Stimulated activated CD8-positive, alpha-beta memory T cell treated with anti-CD3 and anti-CD28 coated beads, Interleukin-12 subunit alpha, Interleukin-12 subunit beta, amount 100 ng/mL, for 24 hours (primary cell): ENCODE measurements at regions not wholly inside any gene's neighbourhood (a gene's known extent, or its start where the extent isn't known, plus 50 kb on each side); places are given as distances from the start of the nearest gene placed in this dataset.
"Not testable (repeated sequence)": the region's sequence is repeated elsewhere in the genome, so short reads cannot be mapped to it uniquely, and the experiment has no call there.

Source experiments
- DNase-seq: peaks from one replicate; pipeline ENCODE4 v3.0.0-alpha.2; 2020; ENCODE audit errors: extremely low read depth

- no peak for DNase-seq
Measured at GRCh38 chr21:25487046-25487594, 120.2 kb downstream of the MRPL39 start.

DNA sequence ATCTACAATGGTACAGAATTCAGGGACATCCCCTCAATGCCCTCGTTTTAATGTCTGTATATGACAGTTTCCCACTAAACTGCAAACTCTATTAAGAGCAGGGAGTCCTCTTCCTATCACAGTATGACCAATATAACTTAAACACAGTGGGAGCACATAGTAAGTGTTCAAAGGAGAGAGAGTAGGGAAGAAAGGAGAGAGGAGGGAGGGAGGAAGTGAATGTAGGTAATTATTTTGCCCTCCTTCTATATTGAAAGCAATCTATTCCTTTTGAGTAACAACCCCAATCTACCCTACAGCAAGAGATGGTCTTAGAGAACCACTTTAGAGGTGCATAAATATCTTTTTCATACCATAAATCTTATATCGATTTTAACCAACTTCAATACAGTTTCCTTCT lies 121.4 kb downstream of the MRPL39 start:
- DNase-seq: no peak

- DNase-seq: no peak
Measured at GRCh38 chr21:25467896-25468295, 139.4 kb downstream of the MRPL39 start.

- not testable (repeated sequence) for DNase-seq
Measured at GRCh38 chr21:25467071-25467470, 140.2 kb downstream of the MRPL39 start.

DNA sequence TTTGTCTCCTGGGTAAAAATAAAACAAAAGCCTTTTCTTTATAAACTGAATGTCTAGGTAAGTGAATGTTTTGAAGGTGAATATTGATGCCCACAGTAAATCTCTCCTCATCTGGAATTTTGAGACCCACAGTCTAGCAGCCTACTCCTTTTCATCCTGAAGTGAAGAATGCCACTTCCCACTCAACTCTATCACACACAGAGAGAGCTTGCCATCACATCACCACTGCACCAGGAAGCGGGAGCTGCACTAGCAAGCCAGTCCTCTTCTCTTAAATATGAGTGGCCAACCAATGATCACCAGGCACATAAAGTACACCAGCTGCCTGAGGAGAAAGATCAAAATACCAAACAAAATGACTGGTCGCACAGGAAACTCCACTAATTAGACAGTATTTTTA lies 140.8 kb downstream of the MRPL39 start:
- DNase-seq: no peak

- DNase-seq: no peak
Measured at GRCh38 chr21:25465263-25465662, 142.0 kb downstream of the MRPL39 start.

- no peak for DNase-seq
Measured at GRCh38 chr21:25464275-25464674, 143.0 kb downstream of the MRPL39 start.

- DNase-seq: no peak
Measured at GRCh38 chr21:25462517-25462971, 144.7 kb downstream of the MRPL39 start.

DNA sequence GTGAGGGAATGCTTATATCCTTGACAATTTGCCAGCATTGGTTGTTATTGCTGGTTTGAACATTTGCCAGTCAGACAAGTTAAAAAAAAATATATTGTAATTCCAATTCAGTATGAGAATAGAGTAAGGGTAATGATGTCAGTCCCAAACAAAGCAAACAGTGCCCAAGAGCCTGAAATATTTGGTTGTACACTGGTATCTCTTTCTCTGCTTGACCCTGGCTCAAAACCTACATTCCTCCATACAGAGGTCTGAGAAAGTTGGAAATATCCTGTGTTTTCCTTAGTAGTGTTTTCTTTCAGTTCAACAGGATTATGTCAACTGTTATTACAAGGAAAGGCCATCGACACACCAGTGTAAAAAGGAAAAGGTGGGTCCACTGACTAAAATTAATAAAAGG lies 145.6 kb downstream of the MRPL39 start:
- DNase-seq: no peak

GRCh38 chr21:25459993-25460392 lies 147.3 kb downstream of the MRPL39 start:
- no peak for DNase-seq

- DNase-seq: no peak
Measured at GRCh38 chr21:25459365-25459764, 147.9 kb downstream of the MRPL39 start.

DNA sequence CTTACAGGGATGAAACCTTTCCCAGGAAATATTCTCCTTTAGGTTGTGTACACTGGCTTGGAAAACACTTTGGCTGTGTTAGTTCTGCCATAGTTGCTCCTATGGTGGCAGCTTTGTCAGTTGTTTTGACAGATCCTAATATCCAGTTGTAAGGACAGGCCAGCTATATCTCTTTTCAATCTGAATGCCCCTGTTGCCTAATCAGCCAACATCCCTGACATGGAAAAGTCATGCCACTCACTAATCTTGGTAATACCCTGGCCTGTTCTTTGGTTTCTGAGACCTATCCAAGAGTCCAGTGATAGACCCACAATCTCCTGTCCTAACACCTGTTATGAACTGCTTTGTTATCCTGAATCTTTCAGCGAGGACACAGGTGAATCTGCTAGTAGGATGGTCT lies 148.8 kb downstream of the MRPL39 start:
- DNase-seq: no peak

GRCh38 chr21:25457946-25458345 lies 149.3 kb downstream of the MRPL39 start:
- no peak for DNase-seq

GRCh38 chr21:25457411-25457810 lies 149.9 kb downstream of the MRPL39 start:
- no peak for DNase-seq

DNA sequence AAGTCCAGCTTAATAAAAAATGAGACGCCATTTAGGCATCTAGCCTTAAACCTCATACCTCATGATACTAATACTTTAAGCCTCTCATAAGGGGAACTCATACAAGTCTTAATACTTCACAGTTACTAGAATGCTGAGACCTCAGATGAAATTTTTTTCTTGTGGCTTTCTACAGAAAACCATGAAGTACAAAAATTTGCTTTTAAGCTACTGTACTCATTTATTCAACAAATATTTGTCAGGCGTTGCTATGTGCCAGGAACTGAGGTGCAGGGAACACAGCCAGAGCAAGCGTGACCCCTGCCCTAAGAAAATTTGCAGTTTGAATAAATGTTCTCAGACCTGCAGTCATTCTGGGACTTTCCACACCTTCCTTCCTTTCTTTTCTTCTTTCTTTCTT lies 150.6 kb downstream of the MRPL39 start:
- peak; percentile 9 for DNase-seq

GRCh38 chr21:25453524-25453923 lies 153.8 kb downstream of the MRPL39 start:
- DNase-seq: no peak

DNA sequence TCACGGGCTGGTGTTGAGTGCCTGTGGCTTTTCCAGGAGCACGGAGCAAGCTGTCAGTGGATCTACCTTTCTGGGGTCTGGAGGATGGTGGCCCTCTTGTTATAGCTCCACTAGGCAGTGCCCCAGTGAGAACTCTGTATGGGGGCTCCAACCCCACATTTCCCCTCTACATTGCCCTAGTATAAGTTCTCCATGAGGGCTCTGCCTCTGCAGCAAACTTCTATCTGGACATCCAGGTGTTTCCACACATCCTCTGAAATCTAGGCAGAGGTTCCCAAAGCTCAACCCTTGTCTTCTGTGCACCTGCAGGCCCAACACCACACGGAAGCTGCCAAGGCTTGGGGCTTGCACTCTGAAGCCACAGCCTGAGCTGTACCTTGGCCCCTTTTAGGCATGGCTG lies 157.3 kb downstream of the MRPL39 start:
- no peak for DNase-seq

- no peak for DNase-seq
Measured at GRCh38 chr21:25441835-25442234, 165.4 kb downstream of the MRPL39 start.

DNA sequence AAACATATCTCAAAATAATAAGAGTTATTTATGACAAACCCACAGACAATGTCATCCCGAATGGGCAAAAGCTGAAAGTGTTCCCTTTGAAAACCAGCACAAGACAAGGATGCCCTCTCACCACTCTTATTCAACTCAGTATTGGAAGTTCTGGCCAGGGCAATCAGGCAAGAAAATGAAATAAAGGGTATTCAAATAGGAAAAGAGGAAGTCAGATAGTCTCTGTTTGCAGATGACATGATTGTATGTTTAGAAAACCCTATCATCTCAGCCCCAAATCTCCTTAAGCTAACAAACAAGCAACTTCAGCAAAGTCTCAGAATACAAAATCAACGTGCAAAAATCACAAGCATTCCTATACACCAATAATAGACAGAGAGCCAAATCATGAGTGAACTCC lies 169.8 kb downstream of the MRPL39 start:
- not testable (repeated sequence) for DNase-seq

GRCh38 chr21:25428537-25428936 lies 178.7 kb downstream of the MRPL39 start:
- no peak for DNase-seq

GRCh38 chr21:25427828-25428227 lies 179.5 kb downstream of the MRPL39 start:
- no peak for DNase-seq

- no peak for DNase-seq
Measured at GRCh38 chr21:25426580-25426979, 180.7 kb downstream of the MRPL39 start.

DNA sequence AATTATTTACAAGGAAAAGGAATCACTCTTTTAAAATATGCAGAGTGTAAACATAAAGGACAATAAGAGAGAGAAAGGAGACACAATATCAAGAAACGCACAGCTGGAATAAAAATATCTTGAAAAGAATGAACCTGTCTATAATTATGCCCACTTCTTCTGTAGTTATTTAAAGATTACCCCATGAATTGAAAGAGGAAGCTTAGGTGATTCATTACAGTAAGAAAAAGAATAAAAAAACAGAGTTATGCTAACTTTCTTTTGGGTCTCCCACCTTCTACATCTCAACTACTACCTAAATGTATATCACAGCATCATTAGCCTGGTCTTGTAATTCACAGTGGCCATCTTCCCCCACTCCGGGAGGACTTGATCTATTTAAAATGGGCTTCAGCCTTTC lies 182.1 kb downstream of the MRPL39 start:
- no peak for DNase-seq

DNA sequence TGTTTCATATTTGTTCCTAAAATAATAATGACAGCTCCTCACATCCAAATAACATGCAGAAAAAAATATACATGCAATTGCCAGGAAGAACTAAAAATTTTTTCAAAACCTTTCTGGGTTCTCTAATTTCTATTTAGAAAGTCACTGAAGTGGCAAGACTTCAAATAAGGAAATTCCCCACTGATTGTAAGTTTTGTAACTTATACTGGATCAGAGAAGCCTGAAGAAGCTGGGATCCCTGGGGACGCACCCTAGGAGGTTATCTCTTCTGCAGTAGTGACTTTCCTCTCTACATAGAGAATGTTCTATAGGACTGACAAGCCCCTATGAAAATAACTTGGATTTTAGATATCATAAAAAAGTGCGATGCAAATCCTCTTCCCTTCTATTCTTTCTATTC lies 182.6 kb downstream of the MRPL39 start:
- no peak for DNase-seq
